Endothelial cell of umbilical vein (primary cell): ENCODE measurements at regions not wholly inside any gene's neighbourhood (a gene's known extent, or its start where the extent isn't known, plus 50 kb on each side); places are given as distances from the start of the nearest gene placed in this dataset.

Experiments used
- BruUV-seq: library from RNA; stranded (reverse); fragments of 400-500 nt; replicated peaks from 2 replicates; lab custom pipeline; 2021; lab: Mats Ljungman, UMichigan
- CTCF ChIA-PET: fragments of 300-600, 350-600 bp; sonication (Branson Sonifier 250); formaldehyde crosslinking; loops from one replicate; lab custom pipeline; 2021; ENCODE audit warnings: antibody characterized with exemption, inconsistent platforms; lab: Charles Lee
- POLR2A ChIA-PET: fragments of 300-600, 350-600 bp; sonication (Branson Sonifier 250); formaldehyde crosslinking; loops from one replicate; lab custom pipeline; 2021; ENCODE audit warnings: antibody characterized with exemption, inconsistent platforms; lab: Charles Lee
- DNase-seq: peaks from one replicate; pipeline ENCODE4 v3.0.0-alpha.2; 2011; ENCODE audit warnings: low read depth, low spot score
- FAIRE-seq: peaks from 2 replicates; lab custom pipeline; 2011; peaks lifted over from hg19 to GRCh38; lab: Jason Lieb, UNC
- H2AFZ ChIP-seq: 2 replicates; pipeline ENCODE4 v1.6.0; 2012; ENCODE audit warnings: low read depth, low read length, control low read depth, inconsistent platforms
- H3K27ac ChIP-seq: 2 replicates; pipeline ENCODE4 v1.5.1; 2011; ENCODE audit warnings: low read depth, mild to moderate bottlenecking, control low read depth, low read length, moderate library complexity; ENCODE audit not compliant: insufficient read depth
- H3K27me3 ChIP-seq, 2 experiments: 2 replicates each; pipeline versions ENCODE4 v1.6.0 to v1.6.1; 2011; ENCODE audit warnings: low read length in 2 of 2, mixed read lengths in 1 of 2; ENCODE audit not compliant: control insufficient read depth in 2 of 2, insufficient read depth in 2 of 2
- H3K36me3 ChIP-seq, 2 experiments: 2 replicates in 1 of 2; 3 replicates in 1 of 2; pipeline ENCODE4 v1.5.1; 2011; ENCODE audit warnings: low read length in 2 of 2, mild to moderate bottlenecking in 1 of 2, moderate library complexity in 1 of 2; ENCODE audit not compliant: control insufficient read depth in 2 of 2, insufficient read depth in 2 of 2; ENCODE audit errors: extremely low read depth in 1 of 2
- H3K4me1 ChIP-seq: 3 replicates; pipeline ENCODE4 v1.5.1; 2011; ENCODE audit warnings: mild to moderate bottlenecking, low read length; ENCODE audit not compliant: control insufficient read depth, insufficient read depth; ENCODE audit errors: extremely low read depth
- H3K4me2 ChIP-seq: 2 replicates; pipeline ENCODE4 v1.6.1; 2011; ENCODE audit warnings: low read length, control low read depth, mixed read lengths; ENCODE audit not compliant: insufficient read depth
- H3K4me3 ChIP-seq, 3 experiments: fragments of 200-600 bp in 1 of 3; sonication (generic), shearing (Covaris generic) in 1 of 3; replicated peaks in 1 of 3; 2 replicates each; pipeline ENCODE4 v1.5.1; 2011 to 2016; ENCODE audit warnings: control low read depth in 3 of 3, low read length in 3 of 3, mild to moderate bottlenecking in 2 of 3, inconsistent platforms in 1 of 3, low read depth in 1 of 3, moderate library complexity in 1 of 3; ENCODE audit not compliant: insufficient read depth in 1 of 3
- H3K79me2 ChIP-seq: 2 replicates; pipeline ENCODE4 v1.6.0; 2012; ENCODE audit warnings: low read length, inconsistent platforms; ENCODE audit not compliant: control insufficient read depth, insufficient read depth
- H3K9ac ChIP-seq: replicated peaks from 2 replicates; pipeline ENCODE3; 2011; ENCODE audit warnings: low read length, control low read depth; ENCODE audit not compliant: insufficient read depth; ENCODE audit errors: extremely low read depth
- H3K9me1 ChIP-seq: replicated peaks from 3 replicates; pipeline ENCODE4 v1.6.0; 2011; ENCODE audit warnings: mild to moderate bottlenecking, low read length; ENCODE audit not compliant: control insufficient read depth, insufficient read depth; ENCODE audit errors: extremely low read depth
- H3K9me3 ChIP-seq: replicated peaks from 2 replicates; pipeline ENCODE4 v1.5.1; 2012; ENCODE audit warnings: low read length, inconsistent platforms; ENCODE audit not compliant: control insufficient read depth, insufficient read depth
- H4K20me1 ChIP-seq: replicated peaks from 2 replicates; pipeline ENCODE3; 2011; ENCODE audit warnings: mild to moderate bottlenecking, low read length; ENCODE audit not compliant: control insufficient read depth, insufficient read depth; ENCODE audit errors: extremely low read depth
- CTCF ChIP-seq, 2 donors: IDR thresholded peaks; 1 replicate in 1 of 2; 2 replicates in 1 of 2; pipeline ENCODE4 v1.5.1; 2011; ENCODE audit warnings: low read length in 2 of 2, mild to moderate bottlenecking in 2 of 2, moderate library complexity in 2 of 2, control low read depth in 1 of 2, inconsistent platforms in 1 of 2, low read depth in 1 of 2; ENCODE audit not compliant: insufficient read depth in 1 of 2; ENCODE audit errors: extremely low read depth in 1 of 2
- EZH2 ChIP-seq: IDR thresholded peaks from 2 replicates; pipeline ENCODE4 v1.6.1; 2012; ENCODE audit warnings: borderline replicate concordance, low read depth, mild to moderate bottlenecking, moderate library complexity, low read length, inconsistent platforms; ENCODE audit not compliant: severe bottlenecking
- FOS ChIP-seq: IDR thresholded peaks from 2 replicates; pipeline ENCODE4 v1.6.1; 2011; ENCODE audit warnings: mild to moderate bottlenecking, low read length, moderate library complexity, borderline replicate concordance; ENCODE audit not compliant: insufficient read depth
- GATA2 ChIP-seq: IDR thresholded peaks from 2 replicates; pipeline ENCODE4 v1.7.0; 2011; ENCODE audit warnings: low read depth, mild to moderate bottlenecking, moderate library complexity, mixed read lengths, low read length; ENCODE audit not compliant: insufficient read length, insufficient read depth
- JUN ChIP-seq: IDR thresholded peaks from 2 replicates; pipeline ENCODE4 v1.6.1; 2011; ENCODE audit warnings: borderline replicate concordance, low read depth; ENCODE audit not compliant: insufficient read length, insufficient read depth
- MYC ChIP-seq: IDR thresholded peaks from one replicate; pipeline ENCODE4 v1.6.1; 2011; ENCODE audit warnings: mild to moderate bottlenecking, low read depth, low read length
- POLR2A ChIP-seq: IDR thresholded peaks from 2 replicates; pipeline ENCODE4 v1.6.1; 2012; ENCODE audit warnings: low read depth, mild to moderate bottlenecking, control low read depth, low read length
- POLR2AphosphoS5 ChIP-seq: IDR thresholded peaks from 2 replicates; pipeline ENCODE4 v1.6.1; 2012; ENCODE audit warnings: low read depth, mild to moderate bottlenecking, control low read depth, low read length, moderate library complexity; ENCODE audit not compliant: insufficient read depth
- dilution Hi-C: fragments of 300-500 bp; cut with MboI; formaldehyde crosslinking; loops from one replicate; pipeline ENCODE4 v1.15.0; 2019; ENCODE audit warnings: low sequenced_read_pairs; ENCODE audit not compliant: extremely low pct_ligation_motif_present
- intact Hi-C: fragments of 100-400 bp; cut with micrococcal nuclease; formaldehyde crosslinking; loops from one replicate; pipeline ENCODE4 v1.10.0; 2022
- TF ChIP-seq, protein P1 (sequence below): IDR thresholded peaks from 2 replicates; pipeline ENCODE4 v1.6.1; 2011; ENCODE audit not compliant: insufficient read depth, insufficient read length

DNA sequence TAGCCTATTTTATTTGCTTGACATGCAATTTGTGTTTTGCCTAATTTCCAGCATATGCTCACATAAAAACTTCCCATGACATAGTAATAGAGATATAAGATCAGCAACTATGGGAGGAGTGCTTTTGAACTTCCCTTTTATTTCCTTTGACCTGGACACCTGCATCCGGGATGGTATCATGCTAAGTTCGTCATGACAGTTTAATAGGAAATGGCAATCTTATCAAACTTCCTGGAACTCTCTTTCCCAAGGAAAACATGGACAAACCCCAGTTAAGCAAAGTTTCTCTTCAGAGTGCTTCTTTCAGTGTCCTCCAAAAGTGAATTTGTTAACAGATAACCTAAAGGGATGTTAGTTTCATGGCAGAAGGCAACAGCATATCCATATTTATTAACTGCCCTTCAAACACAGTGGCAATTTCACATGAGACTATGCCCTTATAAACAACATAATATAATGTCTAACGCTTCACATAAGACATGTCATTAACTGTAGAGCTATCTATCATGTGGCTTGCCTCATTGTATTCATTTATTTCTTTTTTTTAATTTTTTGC, 474.7 kb upstream of the SEMA3A start:
- no peaks in the 10 kb centered on the region for H3K9me3 ChIP-seq
- intact Hi-C loops (loop anchor here (1.0 kb wide), 2 partner anchors 31 to 32 kb away; no protein-coding TSS in a partner anchor), dilution Hi-C loops (no loop called here)
- H3K27ac ChIP-seq, result peak overlapping the region; percentile 76
- CTCF ChIA-PET, result interaction anchor here (1.0 to 1.3 kb wide), 3 partner anchors 12 to 22 kb away, joined by 3 to 5 read pairs (median 4); no protein-coding TSS in a partner anchor
- H3K4me3 ChIP-seq, result no peak overlapping the region
- H3K9ac ChIP-seq, result peak overlapping the region; percentile 30
- no peaks in the 10 kb centered on the region for H3K9me1 ChIP-seq
- no peaks in the 10 kb centered on the region for H3K27me3 ChIP-seq
- peak overlapping the region; percentile 84 for H3K4me2 ChIP-seq
- POLR2A ChIA-PET, result no interaction called here
- FAIRE-seq (peak; percentile 81), DNase-seq (peak; percentile 86)
- no peaks in the 10 kb centered on the region for H4K20me1 ChIP-seq
- H3K36me3 ChIP-seq, result no peaks in the 10 kb centered on the region
- H3K4me1 ChIP-seq, result peaks cover 27% of the 10 kb centered on the region
- TF ChIP-seq, protein P1, sequence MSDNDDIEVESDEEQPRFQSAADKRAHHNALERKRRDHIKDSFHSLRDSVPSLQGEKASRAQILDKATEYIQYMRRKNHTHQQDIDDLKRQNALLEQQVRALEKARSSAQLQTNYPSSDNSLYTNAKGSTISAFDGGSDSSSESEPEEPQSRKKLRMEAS, result no peak
- TF ChIP-seq CTCF (IDR thresholded peaks at IDR 0.05; ENCODE audit: extremely low read depth in 1 of 2, insufficient read depth in 1 of 2, low read depth in 1 of 2, low read length in 2 of 2) (no peak), POLR2A (no peak), MYC (no peak), FOS (peak; percentile 65), EZH2 (no peak), GATA2 (peak; percentile 97), POLR2AphosphoS5 (peak; percentile 84), JUN (peak; percentile 65)
- peak overlapping the region; percentile 27 for H2AFZ ChIP-seq
- BruUV-seq, result no TSS peak
- no peaks in the 10 kb centered on the region for H3K79me2 ChIP-seq
